GM21723 (cell line): ENCODE measurements at regions not wholly inside any gene's neighbourhood (a gene's known extent, or its start where the extent isn't known, plus 50 kb on each side); places are given as distances from the start of the nearest gene placed in this dataset.

ENCODE experiments used
- ATAC-seq: cut with Tn5 transposase; IDR thresholded peaks from one replicate; pipeline ENCODE4 v1.9.1; 2021; ENCODE audit warnings: mild to moderate bottlenecking, moderate library complexity; ENCODE audit not compliant: unreplicated experiment

DNA sequence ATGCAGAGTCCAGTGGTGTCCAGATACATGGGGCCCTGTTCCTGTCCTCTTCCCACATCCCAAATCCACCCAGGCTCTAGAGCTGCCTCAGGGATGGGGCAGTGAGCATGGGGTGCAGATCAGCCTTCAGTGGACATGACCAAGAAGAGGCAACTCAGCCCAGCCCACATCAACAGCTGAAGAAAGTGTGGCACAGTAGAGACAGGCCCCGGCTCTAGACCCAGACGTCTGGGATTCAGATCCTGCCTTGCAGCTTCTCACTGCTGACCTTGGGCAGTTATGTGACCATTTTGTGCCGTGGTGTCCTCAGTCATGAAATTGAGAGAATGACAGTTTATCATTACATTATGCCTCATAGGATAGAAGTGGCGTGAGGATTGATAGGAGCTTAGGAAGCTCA lies 54.6 kb upstream of the CST7 start:
- no peak for ATAC-seq

DNA sequence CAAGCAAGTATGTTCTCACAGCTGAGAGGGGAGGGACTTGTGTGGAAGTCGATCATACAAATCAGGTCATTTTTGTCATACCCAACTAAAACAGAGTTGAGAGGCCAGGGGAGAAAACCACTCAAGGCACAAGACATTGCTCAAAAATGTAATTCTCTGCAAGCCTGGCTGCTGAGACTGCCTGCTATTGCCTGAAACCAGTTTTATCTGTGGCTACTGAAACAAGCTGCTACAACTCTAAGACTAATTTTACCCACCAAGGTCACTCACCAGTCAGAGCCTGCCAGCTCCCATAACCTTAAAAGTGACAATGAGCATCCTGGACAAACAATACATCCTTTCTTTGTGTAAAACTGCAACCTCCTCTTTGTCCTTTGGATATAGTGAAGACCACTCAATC lies 54.1 kb upstream of the CST7 start:
- no peak for ATAC-seq

DNA sequence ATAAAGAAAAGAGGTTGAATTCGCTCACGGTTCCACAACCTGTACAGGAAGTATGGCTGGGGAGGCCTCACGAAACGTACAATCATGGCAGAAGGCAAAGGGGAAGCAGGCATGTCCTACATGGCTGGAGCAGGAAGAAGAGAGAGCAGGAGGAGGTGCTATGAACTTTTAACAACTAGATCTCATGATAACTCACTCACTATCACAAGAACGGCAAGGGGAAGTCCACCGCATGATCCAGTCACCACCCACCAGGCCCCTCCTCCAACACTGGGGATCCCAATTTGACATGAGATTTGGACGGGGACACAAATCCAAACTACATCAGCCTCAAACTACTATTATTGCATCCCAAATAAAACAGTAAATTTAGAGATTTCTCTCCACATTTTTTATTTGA lies 53.6 kb upstream of the CST7 start:
- ATAC-seq = no peak

DNA sequence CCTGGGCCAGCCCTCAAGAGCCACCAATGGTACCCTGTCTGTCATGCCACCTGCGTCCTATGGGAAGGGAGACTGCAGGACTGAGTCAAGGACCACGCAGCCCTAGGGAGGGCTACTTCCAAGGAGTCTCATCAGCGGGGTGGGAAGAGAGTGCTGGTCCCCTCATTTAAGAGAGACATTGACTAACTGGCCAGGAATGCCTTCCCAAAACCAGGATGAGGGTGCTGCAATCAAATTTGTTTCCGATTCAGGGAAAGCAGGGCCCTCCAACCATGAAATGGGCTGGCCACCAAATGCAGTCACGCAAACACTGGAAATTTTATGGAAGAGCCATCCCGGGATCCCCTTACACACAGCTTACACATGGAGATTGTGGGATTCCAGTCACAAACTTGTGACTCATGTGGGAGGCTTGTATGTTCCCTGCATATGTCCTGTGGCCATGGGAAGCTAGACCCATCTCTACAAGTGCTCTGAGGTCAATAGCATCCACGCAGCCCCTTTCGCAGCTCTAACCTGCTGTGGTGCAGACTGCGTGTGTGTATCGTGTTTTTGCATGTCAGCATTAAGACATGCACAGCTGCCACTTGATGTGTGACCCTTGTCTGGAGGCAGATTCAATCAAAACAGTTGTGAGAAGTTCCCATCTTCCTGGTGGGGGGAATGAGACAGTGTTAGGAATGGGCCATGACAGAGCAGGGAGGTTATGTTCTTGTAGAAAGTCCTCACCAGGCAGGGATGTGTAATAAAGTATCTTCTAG lies 53.0 kb upstream of the CST7 start:
- ATAC-seq = no peak

DNA sequence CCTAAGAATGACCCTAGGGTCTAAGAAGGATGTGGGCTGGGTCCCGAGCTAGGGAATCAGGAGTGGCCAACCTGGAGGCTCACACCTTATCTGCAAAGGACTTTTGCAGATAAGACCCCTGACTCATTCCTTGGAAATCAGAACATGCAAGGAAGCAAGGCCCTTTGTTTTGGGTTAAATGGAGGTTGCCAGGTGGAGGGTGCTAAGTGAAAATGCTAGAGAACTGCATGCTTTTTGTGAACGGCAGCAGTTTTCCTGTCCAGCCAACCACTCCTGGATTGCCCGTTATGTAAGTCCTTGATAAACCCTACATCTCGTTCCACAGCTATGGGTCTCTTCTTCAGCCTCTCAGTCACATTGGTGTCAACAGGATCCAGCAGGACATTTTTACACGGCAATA lies 52.1 kb upstream of the CST7 start:
- ATAC-seq = no peak

DNA sequence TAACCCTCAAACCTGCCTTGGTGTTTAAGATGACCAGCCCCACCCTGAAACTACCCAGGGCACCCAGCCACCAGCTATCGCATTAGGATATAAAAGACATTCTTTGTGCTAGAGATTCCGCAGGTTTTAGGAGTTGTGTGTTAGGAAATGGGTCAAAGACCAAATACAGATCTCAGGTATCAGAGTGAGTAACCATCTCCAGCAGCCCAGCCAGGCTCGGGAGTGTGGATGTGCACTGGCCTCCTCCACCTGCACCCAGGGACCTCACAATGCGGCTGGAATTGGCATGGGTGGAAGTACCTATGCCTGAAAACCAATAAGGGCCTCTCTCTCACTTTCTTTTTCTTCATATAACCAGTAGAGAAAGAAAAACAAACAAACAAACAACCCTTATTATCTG lies 51.1 kb upstream of the CST7 start:
- no peak for ATAC-seq

DNA sequence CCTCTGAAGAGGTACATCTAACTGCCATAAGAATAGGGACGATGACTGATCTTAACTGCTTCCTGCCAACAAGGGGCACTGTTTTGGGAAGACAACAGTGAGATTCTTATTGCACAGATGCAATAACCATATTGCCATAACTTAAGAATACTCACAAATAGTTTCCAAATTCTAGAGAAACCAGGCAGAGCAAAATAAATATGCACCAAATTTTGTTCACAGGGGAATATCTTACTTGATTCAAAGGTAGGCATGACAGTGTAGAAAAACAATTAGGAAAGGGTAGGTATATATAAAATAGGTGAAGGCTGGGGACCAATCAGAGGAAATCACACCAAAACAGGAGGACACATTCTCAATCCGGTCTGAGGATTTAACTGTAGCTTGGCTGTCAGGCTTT lies 49.9 kb upstream of the CST7 start:
- no peak for ATAC-seq
